ENCODE measurements at regions not wholly inside any gene's neighbourhood (a gene's known extent, or its start where the extent isn't known, plus 50 kb on each side); places are given as distances from the start of the nearest gene placed in this dataset.

DNA sequence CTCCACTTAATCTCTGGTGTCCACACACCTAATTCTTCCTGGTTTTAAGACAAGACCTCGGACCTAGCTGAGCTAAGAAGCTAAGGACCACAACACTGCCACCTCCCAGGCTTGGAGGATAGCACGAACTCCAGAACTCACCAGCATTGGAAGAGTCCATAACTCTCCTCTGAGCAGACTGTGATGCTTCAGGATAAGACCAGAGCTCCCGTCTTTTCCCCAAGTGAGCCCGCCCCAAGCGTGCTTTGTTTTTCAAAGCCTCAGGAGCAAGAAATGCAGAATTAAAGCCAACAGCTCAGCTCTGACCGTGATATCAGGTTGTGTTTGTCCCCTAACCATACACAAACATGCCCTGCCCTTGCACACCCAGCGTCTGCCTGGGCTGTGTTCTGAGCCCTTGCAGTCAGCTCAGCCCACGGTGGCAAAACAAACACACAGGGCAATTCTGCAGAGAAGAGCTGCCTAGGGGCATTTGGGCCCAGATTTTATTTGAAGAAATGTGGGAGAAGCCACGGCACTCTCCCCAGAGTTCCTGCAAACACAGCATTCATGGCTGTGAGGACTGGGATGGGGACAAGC lies 145.4 kb downstream of the WDR11 start:
- H3K36me3 ChIP-seq (replicated peaks in 1 of 2; ENCODE audit: insufficient read depth in 1 of 2, low read depth in 2 of 2): no peaks in the 10 kb centered on the region
- intact Hi-C loops (cut with DNase I): no loop called here
- ATAC-seq (no peak), DNase-seq (no peak)
- no peak overlapping the region for H3K4me3 ChIP-seq
- no peaks in the 10 kb centered on the region for H3K4me1 ChIP-seq
- no peak overlapping the region for H3K27ac ChIP-seq
- H3K27me3 ChIP-seq: no peaks in the 10 kb centered on the region
- WGBS, 2 donors: 34 to 50% methylated on average over 9 of the region's 9 CpGs
- no peaks in the 10 kb centered on the region for H3K9me3 ChIP-seq
- TF ChIP-seq, protein P1, sequence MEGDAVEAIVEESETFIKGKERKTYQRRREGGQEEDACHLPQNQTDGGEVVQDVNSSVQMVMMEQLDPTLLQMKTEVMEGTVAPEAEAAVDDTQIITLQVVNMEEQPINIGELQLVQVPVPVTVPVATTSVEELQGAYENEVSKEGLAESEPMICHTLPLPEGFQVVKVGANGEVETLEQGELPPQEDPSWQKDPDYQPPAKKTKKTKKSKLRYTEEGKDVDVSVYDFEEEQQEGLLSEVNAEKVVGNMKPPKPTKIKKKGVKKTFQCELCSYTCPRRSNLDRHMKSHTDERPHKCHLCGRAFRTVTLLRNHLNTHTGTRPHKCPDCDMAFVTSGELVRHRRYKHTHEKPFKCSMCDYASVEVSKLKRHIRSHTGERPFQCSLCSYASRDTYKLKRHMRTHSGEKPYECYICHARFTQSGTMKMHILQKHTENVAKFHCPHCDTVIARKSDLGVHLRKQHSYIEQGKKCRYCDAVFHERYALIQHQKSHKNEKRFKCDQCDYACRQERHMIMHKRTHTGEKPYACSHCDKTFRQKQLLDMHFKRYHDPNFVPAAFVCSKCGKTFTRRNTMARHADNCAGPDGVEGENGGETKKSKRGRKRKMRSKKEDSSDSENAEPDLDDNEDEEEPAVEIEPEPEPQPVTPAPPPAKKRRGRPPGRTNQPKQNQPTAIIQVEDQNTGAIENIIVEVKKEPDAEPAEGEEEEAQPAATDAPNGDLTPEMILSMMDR (IDR thresholded peaks at IDR 0.05): no peak
- TF ChIP-seq POLR2A (IDR thresholded peaks at IDR 0.05): no peak

DNA sequence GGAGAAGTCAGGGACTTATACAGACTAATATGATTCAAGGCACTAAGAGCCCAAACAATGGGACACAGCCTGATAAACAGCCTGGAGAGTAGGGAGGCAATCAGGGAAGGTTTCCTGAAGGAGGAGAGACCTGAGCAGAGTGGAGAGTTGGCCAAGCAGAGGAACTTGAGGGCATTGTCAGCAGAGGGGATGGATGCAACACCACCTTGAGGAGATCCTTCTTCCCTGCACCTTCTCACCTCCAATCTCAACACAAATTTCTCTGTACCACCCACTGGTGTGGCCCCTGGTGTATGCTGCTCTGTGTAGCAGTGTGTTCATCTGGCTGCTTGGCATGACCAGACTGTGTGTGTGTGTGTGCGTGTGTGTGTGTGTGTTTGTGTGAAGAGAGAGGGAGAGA lies 146.2 kb downstream of the WDR11 start:
- TF ChIP-seq POLR2A (IDR thresholded peaks at IDR 0.05): no peak
- TF ChIP-seq, protein P1 (IDR thresholded peaks at IDR 0.05): no peak
- Histone ChIP-seq H3K9me3 (no peaks in the 10 kb centered on the region), H3K36me3 (replicated peaks in 1 of 2; ENCODE audit: insufficient read depth in 1 of 2, low read depth in 2 of 2) (no peaks in the 10 kb centered on the region), H3K4me3 (no peak overlapping the region), H3K27ac (no peak overlapping the region), H3K4me1 (no peaks in the 10 kb centered on the region), H3K27me3 (no peaks in the 10 kb centered on the region)
- intact Hi-C loops (cut with DNase I): no loop called here
- 47% methylated on average over 1 of the region's 1 CpG; no CpG with 5 or more reads in 1 of the 2 donors for WGBS, 2 donors
- no peak for DNase-seq
- ATAC-seq: no peak

- 56 to 57% methylated on average over 3 of the region's 3 CpGs for WGBS, 2 donors
These were observed 146.6 kb downstream of the WDR11 start for GRCh38 chr10:120997756-120998155.

DNA sequence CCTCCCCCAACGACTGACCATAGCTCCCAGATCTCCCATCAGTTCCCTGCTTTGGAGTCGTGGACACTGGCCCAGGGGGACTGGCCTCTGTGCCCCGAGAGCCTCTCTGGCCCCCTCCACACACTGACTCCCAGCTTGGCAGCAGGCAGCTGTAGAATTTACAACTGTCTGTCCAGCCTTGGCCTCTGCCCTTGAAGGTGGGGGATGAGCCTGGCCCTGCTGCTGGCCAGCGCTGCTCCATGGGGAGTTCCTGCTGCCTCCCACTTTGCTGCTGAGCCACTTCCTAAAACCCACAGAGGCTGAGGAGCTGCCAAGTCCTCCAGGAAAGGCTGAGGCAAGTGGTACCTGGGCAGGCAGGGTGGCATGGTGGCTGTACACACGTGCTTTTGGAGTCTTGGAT lies 147.1 kb downstream of the WDR11 start:
- ATAC-seq: no peak
- no peak for DNase-seq
- H3K27ac ChIP-seq: no peak overlapping the region

More at GRCh38 chr10:120997756-120998155, 146.6 kb downstream of the WDR11 start:
- H3K4me1 ChIP-seq: no peaks in the 10 kb centered on the region
- no peak for ATAC-seq
- H3K4me3 ChIP-seq: no peak overlapping the region
- DNase-seq: no peak
- no peak for TF ChIP-seq POLR2A (IDR thresholded peaks at IDR 0.05)
- TF ChIP-seq, protein P1 (IDR thresholded peaks at IDR 0.05): no peak
- no peaks in the 10 kb centered on the region for H3K9me3 ChIP-seq
- no peaks in the 10 kb centered on the region for H3K36me3 ChIP-seq (replicated peaks in 1 of 2; ENCODE audit: insufficient read depth in 1 of 2, low read depth in 2 of 2)
- intact Hi-C loops (cut with DNase I): no loop called here
- no peak overlapping the region for H3K27ac ChIP-seq
- no peaks in the 10 kb centered on the region for H3K27me3 ChIP-seq

More for the DNA sequence above, 147.1 kb downstream of the WDR11 start:
- Histone ChIP-seq H3K4me3 (no peak overlapping the region), H3K36me3 (replicated peaks in 1 of 2; ENCODE audit: insufficient read depth in 1 of 2, low read depth in 2 of 2) (no peaks in the 10 kb centered on the region), H3K4me1 (no peaks in the 10 kb centered on the region), H3K9me3 (no peaks in the 10 kb centered on the region), H3K27me3 (no peaks in the 10 kb centered on the region)
- WGBS, 2 donors: 42 to 46% methylated on average over 2 to 5 of the region's 5 CpGs
- TF ChIP-seq, protein P1 (IDR thresholded peaks at IDR 0.05): no peak
- no peak for TF ChIP-seq POLR2A (IDR thresholded peaks at IDR 0.05)
- intact Hi-C loops (cut with DNase I): no loop called here
